ENCODE measurements at regions not wholly inside any gene's neighbourhood (a gene's known extent, or its start where the extent isn't known, plus 50 kb on each side); places are given as distances from the start of the nearest gene placed in this dataset.

DNA sequence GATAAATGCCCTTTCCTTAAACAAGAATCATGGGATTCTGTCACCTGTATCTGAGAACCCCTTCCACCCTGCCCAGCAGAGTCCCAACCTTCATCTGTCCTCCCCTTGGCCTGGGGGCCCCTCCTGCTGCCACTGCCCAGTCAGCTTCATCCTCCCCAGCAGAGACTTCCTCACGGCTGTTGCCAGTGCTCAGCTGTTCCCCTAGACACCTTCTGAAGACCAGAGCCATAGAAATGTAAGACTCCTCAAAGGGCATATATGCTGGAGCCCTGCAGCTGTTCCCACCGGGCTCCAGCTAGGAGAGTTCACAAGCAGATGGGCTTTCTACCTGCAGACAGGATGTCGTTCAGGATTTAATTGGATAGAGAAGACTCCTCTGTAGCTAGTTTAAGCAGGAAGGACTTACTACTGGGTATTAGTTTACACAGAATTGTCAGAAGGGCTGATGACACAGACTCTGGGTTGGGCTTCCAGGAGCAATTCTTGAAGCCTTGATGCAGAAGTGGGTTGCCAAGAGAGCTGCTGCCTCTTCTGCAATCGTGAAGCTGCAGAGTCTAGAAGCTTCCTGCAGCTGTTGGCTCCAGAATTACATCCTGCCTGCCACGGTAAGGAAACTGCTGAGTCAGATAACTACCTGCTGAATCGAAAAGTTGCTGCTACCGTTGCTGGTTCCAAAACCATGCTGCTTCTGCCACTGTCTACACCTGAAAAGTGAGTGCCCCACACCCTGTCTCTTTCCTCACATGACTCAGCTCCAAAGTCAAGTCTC lies 57.1 kb upstream of the MLN start:
- TF ChIP-seq, protein P1, sequence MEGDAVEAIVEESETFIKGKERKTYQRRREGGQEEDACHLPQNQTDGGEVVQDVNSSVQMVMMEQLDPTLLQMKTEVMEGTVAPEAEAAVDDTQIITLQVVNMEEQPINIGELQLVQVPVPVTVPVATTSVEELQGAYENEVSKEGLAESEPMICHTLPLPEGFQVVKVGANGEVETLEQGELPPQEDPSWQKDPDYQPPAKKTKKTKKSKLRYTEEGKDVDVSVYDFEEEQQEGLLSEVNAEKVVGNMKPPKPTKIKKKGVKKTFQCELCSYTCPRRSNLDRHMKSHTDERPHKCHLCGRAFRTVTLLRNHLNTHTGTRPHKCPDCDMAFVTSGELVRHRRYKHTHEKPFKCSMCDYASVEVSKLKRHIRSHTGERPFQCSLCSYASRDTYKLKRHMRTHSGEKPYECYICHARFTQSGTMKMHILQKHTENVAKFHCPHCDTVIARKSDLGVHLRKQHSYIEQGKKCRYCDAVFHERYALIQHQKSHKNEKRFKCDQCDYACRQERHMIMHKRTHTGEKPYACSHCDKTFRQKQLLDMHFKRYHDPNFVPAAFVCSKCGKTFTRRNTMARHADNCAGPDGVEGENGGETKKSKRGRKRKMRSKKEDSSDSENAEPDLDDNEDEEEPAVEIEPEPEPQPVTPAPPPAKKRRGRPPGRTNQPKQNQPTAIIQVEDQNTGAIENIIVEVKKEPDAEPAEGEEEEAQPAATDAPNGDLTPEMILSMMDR (conservative IDR thresholded peaks at IDR 0.05) = no peak
- no peak for TF ChIP-seq EZH2 (IDR thresholded peaks at IDR 0.05; ENCODE audit: low read depth)
